ENCODE measurements at regions not wholly inside any gene's neighbourhood (a gene's known extent, or its start where the extent isn't known, plus 50 kb on each side); places are given as distances from the start of the nearest gene placed in this dataset.
"Not testable (repeated sequence)": the region's sequence is repeated elsewhere in the genome, so short reads cannot be mapped to it uniquely, and the experiment has no call there.

DNA sequence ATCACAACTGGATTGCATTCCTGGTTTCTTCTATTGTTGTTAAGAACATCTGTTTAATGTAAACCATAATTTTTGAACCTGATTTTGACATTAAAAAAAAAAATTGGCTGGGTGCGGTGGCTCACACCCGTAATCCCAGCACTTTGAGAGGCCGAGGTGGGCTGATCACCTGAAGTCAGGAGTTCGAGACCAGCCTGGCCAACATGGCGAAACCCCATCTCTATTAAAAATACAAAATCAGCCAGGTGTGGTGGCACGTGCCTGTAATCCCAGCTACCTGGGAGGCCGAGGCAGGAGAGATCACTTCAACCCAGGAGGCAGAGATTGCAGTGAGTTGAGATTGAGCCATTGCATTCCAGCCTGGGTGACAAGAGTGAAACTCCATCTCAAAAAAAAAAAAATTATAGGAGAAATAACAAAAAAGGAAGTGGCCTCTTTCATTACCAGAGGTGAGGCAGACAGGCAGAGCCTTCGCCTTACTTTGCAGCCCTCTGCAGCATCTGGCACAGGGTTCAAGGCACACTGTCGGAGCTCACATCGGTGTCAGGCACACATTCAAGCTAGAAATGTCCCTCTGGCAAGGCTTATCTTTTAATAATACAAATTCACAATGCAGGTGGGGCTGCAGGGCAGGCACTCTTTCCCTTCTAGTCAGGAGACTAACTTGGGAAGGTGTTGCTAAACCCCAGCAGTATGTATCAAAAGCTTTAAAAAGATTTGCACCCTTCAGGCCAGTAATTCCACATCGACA is 108.5 kb downstream of the TUBA3C start:
- POLR2A ChIA-PET (ENCODE audit: partially characterized antibody); H3K27ac Mint-ChIP-seq; CTCF ChIA-PET (ENCODE audit: partially characterized antibody); H3K4me1 ChIP-seq (ENCODE audit: insufficient read depth, low read length); H3K36me3 ChIP-seq (ENCODE audit: insufficient read depth, low read length); H3K27me3 ChIP-seq (ENCODE audit: insufficient read depth, low read length); H3K36me3 Mint-ChIP-seq; H3K9me3 ChIP-seq (ENCODE audit: control insufficient read depth in 1 of 2, low read length in 2 of 2); DNase-seq; H3K4me3 Mint-ChIP-seq; H3K4me1 Mint-ChIP-seq; H3K4me3 ChIP-seq (ENCODE audit: low read length in 2 of 2); H3K27me3 Mint-ChIP-seq; H3K27ac ChIP-seq (ENCODE audit: low read depth, low read length): not testable (repeated sequence)
- intact Hi-C loops (cut with micrococcal nuclease), result loop anchor here (10.0 kb wide), 1 partner anchor 58 kb away; no protein-coding TSS in a partner anchor
- H3K9me3 Mint-ChIP-seq, result peaks cover 0 to 10% (median 3%) of the 10 kb centered on the region in 8 donors

DNA sequence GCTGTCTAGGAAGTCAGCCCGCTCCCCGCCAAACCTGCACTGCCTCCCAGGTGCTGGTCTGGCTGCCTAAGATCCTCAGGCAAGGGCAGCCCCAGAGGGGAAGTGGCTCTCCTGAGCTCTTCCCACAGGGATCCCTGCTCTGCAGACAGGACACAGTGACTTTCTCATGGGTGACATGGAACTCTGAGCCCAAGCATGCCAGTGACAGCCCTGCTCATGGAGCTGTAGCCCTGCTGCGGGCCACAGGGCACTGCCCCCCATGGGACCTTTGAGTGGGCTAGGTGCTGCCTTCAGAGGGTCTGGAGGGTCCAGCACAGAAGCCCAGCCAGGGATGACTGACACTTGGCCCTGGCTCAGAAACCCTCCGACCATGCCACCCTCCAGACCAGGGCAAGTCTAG is 109.1 kb downstream of the TUBA3C start:
- Mint-ChIP-seq H3K4me1 (no peaks in the 10 kb centered on the region), H3K4me3 (no peak overlapping the region), H3K36me3 (no peaks in the 10 kb centered on the region), H3K9me3 (peaks cover 0 to 8% (median 3%) of the 10 kb centered on the region in 8 donors), H3K27ac (no peak overlapping the region), H3K27me3 (peaks cover 0 to 2% of the 10 kb centered on the region in 2 donors)
- CTCF ChIA-PET (ENCODE audit: partially characterized antibody), result no interaction called here
- POLR2A ChIA-PET (ENCODE audit: partially characterized antibody), result no interaction called here
- Histone ChIP-seq H3K9me3 (ENCODE audit: control insufficient read depth in 1 of 2, low read length in 2 of 2) (no peaks in the 10 kb centered on the region), H3K4me1 (ENCODE audit: insufficient read depth, low read length) (no peaks in the 10 kb centered on the region), H3K4me3 (ENCODE audit: low read length in 2 of 2) (no peak overlapping the region), H3K36me3 (ENCODE audit: insufficient read depth, low read length) (no peaks in the 10 kb centered on the region), H3K27ac (ENCODE audit: low read depth, low read length) (no peak overlapping the region), H3K27me3 (ENCODE audit: insufficient read depth, low read length) (no peaks in the 10 kb centered on the region)
- no peak for DNase-seq
- intact Hi-C loops (cut with micrococcal nuclease), result loop anchor here (10.0 kb wide), 1 partner anchor 58 kb away; no protein-coding TSS in a partner anchor

- Mint-ChIP-seq H3K4me1 (no peaks in the 10 kb centered on the region), H3K9me3 (peaks cover 0 to 5% (median 2%) of the 10 kb centered on the region in 8 donors), H3K4me3 (no peak overlapping the region), H3K27ac (no peak overlapping the region), H3K27me3 (peaks cover 0 to 2% of the 10 kb centered on the region in 2 donors), H3K36me3 (no peaks in the 10 kb centered on the region)
- Histone ChIP-seq H3K27ac (ENCODE audit: low read depth, low read length) (no peak overlapping the region), H3K27me3 (ENCODE audit: insufficient read depth, low read length) (no peaks in the 10 kb centered on the region), H3K4me3 (ENCODE audit: low read length in 2 of 2) (no peak overlapping the region), H3K36me3 (ENCODE audit: insufficient read depth, low read length) (no peaks in the 10 kb centered on the region), H3K4me1 (ENCODE audit: insufficient read depth, low read length) (no peaks in the 10 kb centered on the region), H3K9me3 (ENCODE audit: control insufficient read depth in 1 of 2, low read length in 2 of 2) (no peaks in the 10 kb centered on the region)
- no peak for DNase-seq
- intact Hi-C loops (cut with micrococcal nuclease), result loop anchor here (10.0 kb wide), 1 partner anchor 57 kb away; no protein-coding TSS in a partner anchor
- CTCF ChIA-PET (ENCODE audit: partially characterized antibody), result no interaction called here
- POLR2A ChIA-PET (ENCODE audit: partially characterized antibody), result no interaction called here
Measured at GRCh38 chr13:19071161-19071936, 110.3 kb downstream of the TUBA3C start.

- H3K4me1 ChIP-seq (ENCODE audit: insufficient read depth, low read length), result no peaks in the 10 kb centered on the region
- H3K4me3 Mint-ChIP-seq, result no peak overlapping the region
- no peaks in the 10 kb centered on the region for H3K36me3 Mint-ChIP-seq
- peaks cover 0 to 2% of the 10 kb centered on the region in 2 donors for H3K27me3 Mint-ChIP-seq
- no peaks in the 10 kb centered on the region for H3K4me1 Mint-ChIP-seq
- POLR2A ChIA-PET (ENCODE audit: partially characterized antibody), result no interaction called here
- no peak overlapping the region for H3K4me3 ChIP-seq (ENCODE audit: low read length in 2 of 2)
- H3K9me3 ChIP-seq (ENCODE audit: control insufficient read depth in 1 of 2, low read length in 2 of 2), result no peaks in the 10 kb centered on the region
- no peaks in the 10 kb centered on the region for H3K27me3 ChIP-seq (ENCODE audit: insufficient read depth, low read length)
- H3K27ac ChIP-seq (ENCODE audit: low read depth, low read length), result no peak overlapping the region
- H3K36me3 ChIP-seq (ENCODE audit: insufficient read depth, low read length), result no peaks in the 10 kb centered on the region
- H3K9me3 Mint-ChIP-seq, result peaks cover 0 to 8% (median 2%) of the 10 kb centered on the region in 8 donors
- CTCF ChIA-PET (ENCODE audit: partially characterized antibody), result no interaction called here
- H3K27ac Mint-ChIP-seq, result no peak overlapping the region
- no peak for DNase-seq
- intact Hi-C loops (cut with micrococcal nuclease), result loop anchor here (10.0 kb wide), 1 partner anchor 56 kb away; no protein-coding TSS in a partner anchor
Measured at GRCh38 chr13:19070398-19070735, 111.3 kb downstream of the TUBA3C start.

DNA sequence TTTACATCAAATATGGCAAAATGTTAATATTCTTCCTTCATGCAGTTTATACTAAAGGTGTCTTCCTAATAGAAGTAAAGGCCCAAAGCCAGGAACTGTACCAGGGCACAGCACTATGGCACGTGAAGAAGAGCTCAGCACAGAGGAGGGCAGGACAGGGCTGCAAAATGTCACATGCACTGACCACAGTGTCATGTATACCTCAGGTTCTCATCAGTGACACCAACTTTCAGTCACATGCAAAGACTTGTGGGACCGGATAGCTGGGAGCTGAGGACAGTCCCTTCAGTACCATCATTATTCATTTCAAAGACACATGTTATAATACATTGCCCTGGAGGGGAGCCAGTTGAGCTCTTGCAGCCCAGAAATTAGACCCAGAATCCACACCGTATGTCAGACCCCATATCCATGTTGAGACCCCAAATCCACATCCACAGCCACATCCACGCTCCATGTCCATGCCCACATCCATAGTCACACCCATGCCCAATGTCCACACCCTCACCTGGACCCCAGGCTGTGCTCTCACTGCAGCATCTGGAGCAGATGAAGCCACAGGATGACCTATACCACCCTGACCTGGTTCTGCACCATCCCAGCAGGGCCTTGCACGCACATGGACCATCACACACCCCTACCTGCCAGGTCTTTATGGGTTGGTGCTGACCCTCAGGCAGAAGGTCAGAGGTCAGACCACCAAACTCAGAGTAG is 111.8 kb downstream of the TUBA3C start:
- CTCF ChIA-PET (ENCODE audit: partially characterized antibody), result no interaction called here
- no peaks in the 10 kb centered on the region for H3K4me1 Mint-ChIP-seq
- POLR2A ChIA-PET (ENCODE audit: partially characterized antibody), result no interaction called here

DNA sequence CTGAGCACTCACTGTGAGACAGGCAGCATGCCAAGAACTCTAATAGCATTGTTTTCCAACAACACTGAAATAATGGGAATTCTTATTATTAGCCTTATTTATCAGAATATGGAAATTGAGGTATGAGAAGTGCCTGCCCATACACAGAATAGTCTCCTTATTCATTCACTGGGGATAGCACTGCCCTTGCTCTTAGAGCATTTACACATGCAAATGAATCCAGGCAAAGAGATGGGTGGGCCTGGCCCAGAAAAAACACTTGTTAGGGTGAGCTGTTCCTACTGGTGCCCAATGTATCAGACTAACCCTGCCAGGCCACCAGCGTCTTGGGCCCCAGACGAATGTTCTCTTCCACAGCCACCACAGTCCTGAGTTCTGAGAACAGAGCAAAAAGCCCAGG is 112.9 kb downstream of the TUBA3C start:
- H3K9me3 ChIP-seq (ENCODE audit: control insufficient read depth in 1 of 2, low read length in 2 of 2), result no peaks in the 10 kb centered on the region
- DNase-seq, result no peak
- Mint-ChIP-seq H3K9me3 (peaks cover 0 to 11% (median 8%) of the 10 kb centered on the region in 8 donors), H3K4me3 (no peak overlapping the region), H3K27ac (no peak overlapping the region), H3K4me1 (no peaks in the 10 kb centered on the region), H3K27me3 (no peaks in the 10 kb centered on the region), H3K36me3 (no peaks in the 10 kb centered on the region)
- ChIA-PET CTCF (ENCODE audit: partially characterized antibody) (no interaction called here), POLR2A (ENCODE audit: partially characterized antibody) (no interaction called here)
- no peaks in the 10 kb centered on the region for H3K27me3 ChIP-seq (ENCODE audit: insufficient read depth, low read length)
- intact Hi-C loops (cut with micrococcal nuclease), result no loop called here
- no peaks in the 10 kb centered on the region for H3K36me3 ChIP-seq (ENCODE audit: insufficient read depth, low read length)
- H3K4me3 ChIP-seq (ENCODE audit: low read length in 2 of 2), result no peak overlapping the region
- H3K27ac ChIP-seq (ENCODE audit: low read depth, low read length), result no peak overlapping the region
- no peaks in the 10 kb centered on the region for H3K4me1 ChIP-seq (ENCODE audit: insufficient read depth, low read length)

More for the DNA sequence above, 111.8 kb downstream of the TUBA3C start:
- no peak overlapping the region for H3K4me3 ChIP-seq (ENCODE audit: low read length in 2 of 2)
- H3K4me3 Mint-ChIP-seq, result no peak overlapping the region
- peaks cover 0 to 8% (median 2%) of the 10 kb centered on the region in 8 donors for H3K9me3 Mint-ChIP-seq
- intact Hi-C loops (cut with micrococcal nuclease), result loop anchor here (10.0 kb wide), 1 partner anchor 55 kb away; no protein-coding TSS in a partner anchor
- no peak for DNase-seq
- H3K4me1 ChIP-seq (ENCODE audit: insufficient read depth, low read length), result no peaks in the 10 kb centered on the region
- no peak overlapping the region for H3K27ac Mint-ChIP-seq
- no peaks in the 10 kb centered on the region for H3K27me3 ChIP-seq (ENCODE audit: insufficient read depth, low read length)
- H3K36me3 ChIP-seq (ENCODE audit: insufficient read depth, low read length), result no peaks in the 10 kb centered on the region
- H3K27me3 Mint-ChIP-seq, result peaks cover 0 to 2% of the 10 kb centered on the region in 2 donors
- no peaks in the 10 kb centered on the region for H3K9me3 ChIP-seq (ENCODE audit: control insufficient read depth in 1 of 2, low read length in 2 of 2)
- no peak overlapping the region for H3K27ac ChIP-seq (ENCODE audit: low read depth, low read length)
- no peaks in the 10 kb centered on the region for H3K36me3 Mint-ChIP-seq

DNA sequence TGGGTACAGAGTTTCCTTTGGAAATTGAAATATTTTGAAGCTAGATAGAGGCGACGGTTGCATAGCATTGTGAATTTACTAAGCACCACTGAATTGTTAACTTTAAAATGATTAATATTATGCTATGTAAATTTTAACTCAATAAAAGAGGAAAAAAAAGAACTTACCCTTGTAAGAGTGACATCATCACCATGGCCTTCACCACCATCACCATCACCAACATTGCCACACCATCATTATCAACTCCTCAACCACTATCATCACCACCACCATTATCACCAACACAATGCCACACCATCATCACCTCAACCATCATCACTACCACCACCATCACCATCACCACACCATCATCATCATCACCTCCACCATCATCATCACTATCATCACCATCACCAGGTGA is 113.9 kb downstream of the TUBA3C start:
- H3K27me3 ChIP-seq (ENCODE audit: insufficient read depth, low read length), result no peaks in the 10 kb centered on the region
- H3K9me3 Mint-ChIP-seq, result peaks cover 0 to 17% (median 8%) of the 10 kb centered on the region in 8 donors
- H3K4me3 ChIP-seq (ENCODE audit: low read length in 2 of 2), result no peak overlapping the region
- no peak overlapping the region for H3K27ac ChIP-seq (ENCODE audit: low read depth, low read length)
- H3K36me3 Mint-ChIP-seq, result no peaks in the 10 kb centered on the region
- DNase-seq, result no peak
- no peaks in the 10 kb centered on the region for H3K4me1 ChIP-seq (ENCODE audit: insufficient read depth, low read length)
- no peaks in the 10 kb centered on the region for H3K4me1 Mint-ChIP-seq
- POLR2A ChIA-PET (ENCODE audit: partially characterized antibody), result no interaction called here
- CTCF ChIA-PET (ENCODE audit: partially characterized antibody), result no interaction called here
- H3K4me3 Mint-ChIP-seq, result no peak overlapping the region
- H3K27ac Mint-ChIP-seq, result no peak overlapping the region
- no peaks in the 10 kb centered on the region for H3K9me3 ChIP-seq (ENCODE audit: control insufficient read depth in 1 of 2, low read length in 2 of 2)
- no peaks in the 10 kb centered on the region for H3K27me3 Mint-ChIP-seq
- intact Hi-C loops (cut with micrococcal nuclease), result no loop called here
- H3K36me3 ChIP-seq (ENCODE audit: insufficient read depth, low read length), result no peaks in the 10 kb centered on the region
